Hematopoietic multipotent progenitor cell (in vitro differentiated cells): ENCODE measurements at regions not wholly inside any gene's neighbourhood (a gene's known extent, or its start where the extent isn't known, plus 50 kb on each side); places are given as distances from the start of the nearest gene placed in this dataset.

Experiments
- DNase-seq, 3 donors: peaks; one replicate each; pipeline ENCODE4 v3.0.0-alpha.2; 2011 to 2015; ENCODE audit warnings: low read depth in 2 of 3, low spot score in 2 of 3

GRCh38 chr10:64444564-64444963 is 923.4 kb downstream of the REEP3 start:
- DNase-seq = no peak

- DNase-seq = no peak
These were observed 928.4 kb downstream of the REEP3 start for GRCh38 chr10:64449603-64450002.

- no peak for DNase-seq
These were observed 929.1 kb downstream of the REEP3 start for GRCh38 chr10:64450312-64450711.

GRCh38 chr10:64454962-64455361 is 933.8 kb downstream of the REEP3 start:
- no peak for DNase-seq

- no peak for DNase-seq
These were observed 937.1 kb downstream of the REEP3 start for GRCh38 chr10:64458306-64458705.

GRCh38 chr10:64463406-64463805 is 942.2 kb downstream of the REEP3 start:
- DNase-seq = no peak

- DNase-seq = no peak
These were observed 944.5 kb downstream of the REEP3 start for GRCh38 chr10:64465653-64466052.

GRCh38 chr10:64468219-64468618 is 947.0 kb downstream of the REEP3 start:
- no peak for DNase-seq

GRCh38 chr10:64476506-64476905 is 955.3 kb downstream of the REEP3 start:
- DNase-seq = no peak

- DNase-seq = no peak
These were observed 956.6 kb downstream of the REEP3 start for GRCh38 chr10:64477791-64478190.

GRCh38 chr10:64484811-64485330 is 963.7 kb downstream of the REEP3 start:
- no peak for DNase-seq

GRCh38 chr10:64486149-64486548 is 964.9 kb downstream of the REEP3 start:
- DNase-seq = no peak

GRCh38 chr10:64486901-64487300 is 965.7 kb downstream of the REEP3 start:
- no peak for DNase-seq

GRCh38 chr10:64494901-64495300 is 973.7 kb downstream of the REEP3 start:
- DNase-seq = no peak

- DNase-seq = no peak
These were observed 976.1 kb downstream of the REEP3 start for GRCh38 chr10:64497306-64497705.

- no peak for DNase-seq
These were observed 980.6 kb downstream of the REEP3 start for GRCh38 chr10:64501807-64502206.

- no peak for DNase-seq
These were observed 981.7 kb downstream of the REEP3 start for GRCh38 chr10:64502936-64503335.

GRCh38 chr10:64503429-64503828 is 982.2 kb downstream of the REEP3 start:
- DNase-seq = no peak

GRCh38 chr10:64505501-64505900 is 984.3 kb downstream of the REEP3 start:
- DNase-seq = no peak

GRCh38 chr10:64506963-64507362 is 985.8 kb downstream of the REEP3 start:
- no peak for DNase-seq

- DNase-seq = no peak
These were observed 986.4 kb downstream of the REEP3 start for GRCh38 chr10:64507651-64508028.

GRCh38 chr10:64508029-64508661 is 986.9 kb downstream of the REEP3 start:
- DNase-seq = peak in 2 of 3 donors; percentile 36 to 61
